DMS153 (cell line): ENCODE measurements at regions not wholly inside any gene's neighbourhood (a gene's known extent, or its start where the extent isn't known, plus 50 kb on each side); places are given as distances from the start of the nearest gene placed in this dataset.

Experiments
- DNase-seq: peaks from one replicate; lab custom pipeline; 2025; lab: John Stamatoyannopoulos, UW

GRCh38 chr10:4074545-4075407 is 289.8 kb upstream of the KLF6 start:
- no peak for DNase-seq

GRCh38 chr10:4073912-4074311 is 288.9 kb upstream of the KLF6 start:
- no peak for DNase-seq

- DNase-seq: no peak
Observed at GRCh38 chr10:4070921-4071660, 286.1 kb upstream of the KLF6 start.

- no peak for DNase-seq
Observed at GRCh38 chr10:4070184-4070583, 285.2 kb upstream of the KLF6 start.

- no peak for DNase-seq
Observed at GRCh38 chr10:4069491-4069890, 284.5 kb upstream of the KLF6 start.

- no peak for DNase-seq
Observed at GRCh38 chr10:4068629-4069028, 283.6 kb upstream of the KLF6 start.

GRCh38 chr10:4067931-4068561 is 283.0 kb upstream of the KLF6 start:
- peak; percentile 37 for DNase-seq

GRCh38 chr10:4067531-4067930 is 282.5 kb upstream of the KLF6 start:
- no peak for DNase-seq

- DNase-seq: no peak
Observed at GRCh38 chr10:4066581-4067390, 281.8 kb upstream of the KLF6 start.

- DNase-seq: no peak
Observed at GRCh38 chr10:4064489-4064888, 279.5 kb upstream of the KLF6 start.

- no peak for DNase-seq
Observed at GRCh38 chr10:4063717-4064116, 278.7 kb upstream of the KLF6 start.

- no peak for DNase-seq
Observed at GRCh38 chr10:4062751-4063150, 277.7 kb upstream of the KLF6 start.

GRCh38 chr10:4062072-4062471 is 277.1 kb upstream of the KLF6 start:
- no peak for DNase-seq

GRCh38 chr10:4061441-4061951 is 276.5 kb upstream of the KLF6 start:
- no peak for DNase-seq

GRCh38 chr10:4059471-4060138 is 274.6 kb upstream of the KLF6 start:
- DNase-seq: no peak

GRCh38 chr10:4058514-4059029 is 273.6 kb upstream of the KLF6 start:
- DNase-seq: no peak

GRCh38 chr10:4057725-4058513 is 272.9 kb upstream of the KLF6 start:
- DNase-seq: no peak

GRCh38 chr10:4057021-4057420 is 272.0 kb upstream of the KLF6 start:
- no peak for DNase-seq

- DNase-seq: no peak
Observed at GRCh38 chr10:4054656-4055435, 269.8 kb upstream of the KLF6 start.
